ENCODE measurements at regions not wholly inside any gene's neighbourhood (a gene's known extent, or its start where the extent isn't known, plus 50 kb on each side); places are given as distances from the start of the nearest gene placed in this dataset.

DNA sequence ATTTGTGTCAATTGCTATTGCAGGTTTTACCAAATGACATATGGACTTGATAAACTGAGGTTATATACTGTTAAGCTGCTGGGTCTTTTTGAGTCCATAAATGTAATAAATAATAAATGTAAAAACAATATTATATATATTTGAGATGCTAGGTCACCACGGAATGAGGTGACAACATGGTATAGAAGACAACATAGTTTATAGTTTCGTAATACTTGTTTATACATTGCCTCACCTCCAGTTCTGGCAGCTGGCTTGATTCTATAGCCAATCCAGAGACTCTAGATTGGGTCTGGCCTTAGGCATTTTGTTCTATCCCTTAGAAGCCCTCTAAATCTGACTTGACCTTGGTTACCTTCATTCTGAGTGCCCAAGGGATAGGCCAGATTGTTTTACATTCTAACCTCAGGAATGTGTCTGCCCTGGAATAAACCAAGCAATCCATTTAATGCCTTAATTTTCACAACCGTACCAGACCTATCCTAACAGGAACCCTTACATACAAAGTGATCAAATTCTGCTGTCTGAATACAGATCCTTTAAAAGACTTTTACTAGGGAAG is 61.5 kb upstream of the STXBP5 start:
- TF ChIP-seq TAF1 (IDR thresholded peaks at IDR 0.05; ENCODE audit: borderline replicate concordance, low read depth, low read length), result no peak
- no peak for TF ChIP-seq POLR2A (IDR thresholded peaks at IDR 0.05; ENCODE audit: low read depth, low read length)

All from GM12892 (cell line).